G401.6 (cell line): ENCODE measurements at regions not wholly inside any gene's neighbourhood (a gene's known extent, or its start where the extent isn't known, plus 50 kb on each side); places are given as distances from the start of the nearest gene placed in this dataset.
A peak's percentile ranks its signal among the peaks of the same experiment; 100 is the strongest.
"Not testable (repeated sequence)": the region's sequence is repeated elsewhere in the genome, so short reads cannot be mapped to it uniquely, and the experiment has no call there.

Experiments
- FAIRE-seq: peaks from 2 replicates; lab custom pipeline; 2012; peaks lifted over from hg19 to GRCh38; lab: Jason Lieb, UNC

DNA sequence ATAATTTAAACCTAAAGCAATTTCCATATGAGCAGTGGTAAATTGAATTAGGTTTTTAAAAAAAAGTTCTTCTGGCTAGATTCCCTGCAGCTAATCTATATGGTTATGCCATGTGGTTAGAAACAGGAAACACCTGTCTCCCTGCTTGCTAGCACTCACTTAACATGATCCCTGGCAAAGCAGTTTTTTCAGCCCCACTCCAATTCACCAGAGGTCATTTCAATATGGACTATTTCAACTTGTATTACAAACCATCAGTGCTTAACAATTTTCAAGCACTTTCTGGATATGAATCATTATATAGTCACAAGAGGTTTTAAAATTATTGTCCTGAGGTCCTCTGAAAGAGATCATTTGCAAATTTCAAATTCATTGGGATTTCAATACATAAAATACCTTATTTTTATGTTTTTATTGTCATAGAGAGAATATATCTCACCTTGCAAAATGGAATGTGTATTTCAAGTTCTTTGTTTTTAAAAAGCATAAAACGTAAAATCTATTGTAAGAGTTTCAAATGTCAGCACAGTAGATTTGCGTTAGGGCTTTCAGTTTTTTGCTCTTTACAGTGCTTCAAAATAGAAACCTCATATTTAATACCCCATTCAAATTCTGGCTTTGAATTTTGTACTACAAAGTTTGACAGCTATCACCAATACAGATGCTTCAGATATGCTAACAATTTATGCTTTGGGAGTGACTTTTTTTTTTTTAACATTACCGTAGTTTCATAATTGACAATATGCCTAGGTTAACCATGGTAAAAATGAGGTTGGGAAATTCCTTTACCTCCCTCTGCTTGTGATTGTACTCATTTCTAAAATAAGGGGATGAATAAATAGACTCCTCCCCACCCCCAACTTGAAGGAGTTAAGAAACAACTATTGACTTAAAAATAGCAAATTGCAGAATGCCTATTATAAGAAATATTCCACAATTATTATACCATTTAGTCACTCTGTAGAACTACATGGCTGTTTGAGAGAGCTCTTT, 117.5 kb upstream of the HGF start:
- FAIRE-seq, result no peak

- no peak for FAIRE-seq
These were observed 116.4 kb upstream of the HGF start for GRCh38 chr7:81886211-81886764.

DNA sequence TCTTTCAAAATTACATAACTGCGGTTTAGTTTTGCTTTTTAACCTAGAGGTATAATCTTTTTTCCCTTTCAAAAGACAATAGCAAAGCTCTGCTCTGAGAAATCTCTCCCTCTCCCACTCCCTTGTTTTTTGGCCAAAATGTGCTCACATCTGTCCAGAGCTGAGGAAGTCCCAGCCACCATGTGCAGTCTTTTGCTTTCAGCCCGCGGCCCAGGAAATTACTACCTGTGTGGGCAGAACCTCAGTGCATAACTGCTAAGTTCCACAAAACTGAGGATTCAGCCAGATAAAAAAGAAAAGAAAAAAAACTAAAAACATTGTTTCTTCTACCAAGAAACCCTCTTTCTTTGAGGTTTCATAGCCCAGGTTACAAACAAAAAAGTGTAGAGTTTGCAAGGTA, 115.0 kb upstream of the HGF start:
- FAIRE-seq, result no peak

- no peak for FAIRE-seq
These were observed 114.0 kb upstream of the HGF start for GRCh38 chr7:81883801-81884393.

- FAIRE-seq, result no peak
These were observed 112.2 kb upstream of the HGF start for GRCh38 chr7:81882086-81882485.

- peak; percentile 46 for FAIRE-seq
These were observed 108.0 kb upstream of the HGF start for GRCh38 chr7:81877890-81878289.

DNA sequence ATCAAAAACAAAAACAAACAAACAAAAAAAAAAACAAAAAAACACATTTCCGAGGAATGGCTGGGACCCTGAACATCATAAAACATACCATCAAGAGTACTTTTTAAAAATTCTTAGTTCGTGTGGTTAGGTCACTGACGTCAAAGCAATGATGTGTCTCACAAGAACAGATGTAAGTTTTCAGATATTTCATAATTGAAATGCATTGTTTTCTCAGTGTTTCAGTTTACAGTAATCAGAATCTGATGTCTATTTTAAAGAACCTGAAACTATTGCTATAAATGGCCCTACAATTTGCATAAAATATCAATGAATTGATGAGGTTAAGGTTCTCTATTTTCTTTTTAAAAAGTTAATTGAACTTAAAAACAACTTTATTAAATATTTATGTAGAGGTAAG, 103.7 kb upstream of the HGF start:
- FAIRE-seq, result no peak

- no peak for FAIRE-seq
These were observed 101.9 kb upstream of the HGF start for GRCh38 chr7:81871606-81872265.

GRCh38 chr7:81870608-81871007, 100.8 kb upstream of the HGF start:
- no peak for FAIRE-seq

DNA sequence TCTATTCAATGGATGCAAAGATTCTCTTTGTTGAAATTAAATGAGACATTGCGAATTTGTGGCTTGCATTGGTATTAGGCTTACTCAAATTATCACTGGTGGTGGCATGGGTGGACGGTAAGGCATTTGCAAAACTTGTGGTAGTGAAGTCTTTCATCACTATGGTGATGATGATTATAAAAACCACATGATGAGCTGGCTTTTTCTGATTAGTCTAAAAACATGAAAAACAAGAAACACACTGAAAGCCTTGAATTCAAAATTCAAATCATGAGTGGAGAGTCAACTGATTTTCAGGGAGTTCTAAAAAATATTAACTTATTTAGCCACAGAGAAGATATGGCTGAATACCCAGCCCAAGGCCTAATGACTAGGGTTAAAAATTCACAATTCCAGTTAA, 99.8 kb upstream of the HGF start:
- FAIRE-seq, result no peak

GRCh38 chr7:81865754-81866153, 95.9 kb upstream of the HGF start:
- FAIRE-seq, result no peak

DNA sequence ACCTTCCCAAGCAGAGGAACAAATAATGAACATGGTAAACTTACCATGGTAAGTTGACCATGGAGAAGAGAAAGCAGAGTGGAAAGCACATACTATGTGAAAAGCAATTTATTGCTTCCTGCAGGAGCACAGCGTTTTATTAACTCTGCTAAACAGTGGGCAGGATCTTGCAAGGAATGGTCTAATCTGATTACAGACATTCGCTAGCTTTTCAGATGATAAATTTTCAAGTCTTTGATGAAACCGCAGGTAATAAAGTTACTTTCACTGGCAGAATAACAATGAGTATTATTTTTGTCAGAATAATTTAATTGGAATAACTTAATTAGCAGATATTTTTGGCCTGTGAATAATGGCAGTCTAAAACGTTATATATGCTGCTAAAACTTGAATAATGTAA, 89.6 kb upstream of the HGF start:
- no peak for FAIRE-seq

- not testable (repeated sequence) for FAIRE-seq
These were observed 89.0 kb upstream of the HGF start for GRCh38 chr7:81858820-81859219.

GRCh38 chr7:81857385-81857784, 87.5 kb upstream of the HGF start:
- FAIRE-seq, result no peak

- FAIRE-seq, result peak; percentile 6
These were observed 84.7 kb upstream of the HGF start for GRCh38 chr7:81854518-81854917.

DNA sequence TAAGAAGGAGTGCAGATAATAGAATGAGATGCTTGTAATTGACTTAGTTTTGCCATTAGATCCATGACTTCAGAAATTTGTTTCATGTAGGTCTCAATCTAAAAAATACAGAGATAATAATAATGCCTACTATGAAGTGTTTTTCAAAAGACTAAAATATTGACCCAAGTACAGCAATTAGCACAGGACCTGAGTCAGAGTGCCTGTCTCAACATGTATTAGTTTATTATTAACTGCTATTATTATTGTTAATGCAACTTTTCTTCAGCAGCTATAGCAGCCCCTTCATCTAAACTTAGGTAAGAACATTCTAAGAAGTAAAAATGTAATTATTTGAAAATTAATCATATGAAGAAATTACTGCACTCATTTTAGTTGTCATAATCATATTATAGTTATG, 82.9 kb upstream of the HGF start:
- no peak for FAIRE-seq

DNA sequence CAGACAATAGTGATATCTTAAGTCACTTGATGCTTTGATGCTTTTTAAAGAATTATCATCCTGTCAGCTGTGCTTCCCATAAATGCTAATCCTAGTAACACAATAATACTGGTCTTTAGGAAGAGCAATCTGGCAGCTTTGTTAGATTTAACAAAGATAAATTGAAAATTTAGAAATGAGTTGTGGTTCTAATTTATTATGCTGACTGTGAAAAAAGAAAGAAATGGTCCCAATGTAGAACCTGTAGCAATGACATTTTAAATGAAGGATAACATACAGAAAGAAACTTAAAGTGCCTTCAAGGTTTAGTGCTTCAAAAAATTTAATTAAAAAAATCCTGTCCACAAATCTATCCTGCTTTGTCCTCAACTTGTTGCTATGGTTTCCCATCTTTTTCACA, 81.6 kb upstream of the HGF start:
- no peak for FAIRE-seq

- FAIRE-seq, result no peak
These were observed 76.6 kb upstream of the HGF start for GRCh38 chr7:81846398-81846797.

DNA sequence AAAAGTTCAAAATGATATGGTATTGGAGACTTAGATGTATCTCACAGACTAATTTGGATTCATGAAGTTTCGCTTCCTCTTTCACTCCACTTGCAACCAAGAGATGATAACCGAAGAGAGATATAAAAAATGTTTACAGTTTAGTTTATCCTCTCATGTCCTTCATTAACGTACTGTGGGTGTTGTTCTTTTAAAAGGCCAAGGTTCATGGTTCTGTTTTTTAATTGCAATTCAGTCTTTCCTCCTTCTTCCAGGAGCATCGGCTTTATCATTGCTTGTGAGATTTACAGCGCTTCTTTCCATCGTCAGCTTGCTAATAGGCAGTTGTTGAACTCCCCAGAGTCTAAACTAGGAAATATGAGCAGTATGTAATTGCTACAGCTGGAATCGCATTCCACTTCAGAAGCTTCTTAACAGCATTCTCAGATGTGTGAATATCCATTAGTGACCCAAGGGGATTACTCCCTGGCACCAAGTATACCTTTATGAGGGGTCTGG, 75.9 kb upstream of the HGF start:
- FAIRE-seq, result no peak

GRCh38 chr7:81843657-81844056, 73.8 kb upstream of the HGF start:
- FAIRE-seq, result not testable (repeated sequence)

- peak; percentile 31 for FAIRE-seq
These were observed 72.5 kb upstream of the HGF start for GRCh38 chr7:81842361-81842760.

GRCh38 chr7:81839708-81840369, 70.0 kb upstream of the HGF start:
- FAIRE-seq, result no peak
